ENCODE measurements at regions not wholly inside any gene's neighbourhood (a gene's known extent, or its start where the extent isn't known, plus 50 kb on each side); places are given as distances from the start of the nearest gene placed in this dataset.

GRCh38 chr6:34633785-34634184 lies 62.8 kb downstream of the ILRUN start (continued):
- TF ChIP-seq, protein P1, sequence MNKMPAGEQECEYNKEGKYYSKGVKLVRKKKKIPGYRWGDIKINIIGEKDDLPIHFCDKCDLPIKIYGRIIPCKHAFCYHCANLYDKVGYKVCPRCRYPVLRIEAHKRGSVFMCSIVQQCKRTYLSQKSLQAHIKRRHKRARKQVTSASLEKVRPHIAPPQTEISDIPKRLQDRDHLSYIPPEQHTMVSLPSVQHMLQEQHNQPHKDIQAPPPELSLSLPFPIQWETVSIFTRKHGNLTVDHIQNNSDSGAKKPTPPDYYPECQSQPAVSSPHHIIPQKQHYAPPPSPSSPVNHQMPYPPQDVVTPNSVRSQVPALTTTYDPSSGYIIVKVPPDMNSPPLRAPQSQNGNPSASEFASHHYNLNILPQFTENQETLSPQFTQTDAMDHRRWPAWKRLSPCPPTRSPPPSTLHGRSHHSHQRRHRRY (tag by site-specific recombination; IDR thresholded peaks at IDR 0.05) = no peak
- TF ChIP-seq ZNF664 (tag by site-specific recombination; IDR thresholded peaks at IDR 0.05) = no peak
- no peak for TF ChIP-seq ZNF518A (tag by site-specific recombination; conservative IDR thresholded peaks at IDR 0.05; ENCODE audit: low read depth)
- TF ChIP-seq SP7 (tag by site-specific recombination; IDR thresholded peaks at IDR 0.05) = no peak
- TF ChIP-seq ZNF473 (tag by site-specific recombination; IDR thresholded peaks at IDR 0.05) = no peak
- TF ChIP-seq ZBTB17 (tag by site-specific recombination; IDR thresholded peaks at IDR 0.05) = no peak
- no peak for TF ChIP-seq ZNF600 (tag by site-specific recombination; IDR thresholded peaks at IDR 0.05)
- no peak for TF ChIP-seq ZNF626 (tag by site-specific recombination; IDR thresholded peaks at IDR 0.05)
- no peak for TF ChIP-seq ZSCAN23 (tag by site-specific recombination; IDR thresholded peaks at IDR 0.05)

- no peak overlapping the region for H3K4me3 ChIP-seq (ENCODE audit: low read depth, low read length)
- H3K27ac ChIP-seq (ENCODE audit: extremely low read depth, low read depth, low read length) = no peak overlapping the region
- ChIA-PET CTCF (interaction anchor here (0.7 kb wide), 1 partner anchor 173 kb away, joined by 3 read pairs; no protein-coding TSS in a partner anchor), POLR2A (no interaction called here)
- no peak for TF ChIP-seq ZNF501 (tag by site-specific recombination; IDR thresholded peaks at IDR 0.05)
- no peak for TF ChIP-seq ZNF473 (tag by site-specific recombination; IDR thresholded peaks at IDR 0.05)
- H3K4me1 ChIP-seq (ENCODE audit: control insufficient read depth, insufficient read depth, low read length) = no peaks in the 10 kb centered on the region
- no peaks in the 10 kb centered on the region for H3K9me3 ChIP-seq (ENCODE audit: control insufficient read depth, insufficient read depth, low read depth, low read length)
- H3K36me3 ChIP-seq (ENCODE audit: control insufficient read depth in 2 of 2, insufficient read depth in 1 of 2, low read length in 2 of 2) = peaks cover 4% of the 10 kb centered on the region in 2 experiments; a peak in 2 of 3 replicates
These were observed 63.3 kb downstream of the ILRUN start for GRCh38 chr6:34633256-34633655.

DNA sequence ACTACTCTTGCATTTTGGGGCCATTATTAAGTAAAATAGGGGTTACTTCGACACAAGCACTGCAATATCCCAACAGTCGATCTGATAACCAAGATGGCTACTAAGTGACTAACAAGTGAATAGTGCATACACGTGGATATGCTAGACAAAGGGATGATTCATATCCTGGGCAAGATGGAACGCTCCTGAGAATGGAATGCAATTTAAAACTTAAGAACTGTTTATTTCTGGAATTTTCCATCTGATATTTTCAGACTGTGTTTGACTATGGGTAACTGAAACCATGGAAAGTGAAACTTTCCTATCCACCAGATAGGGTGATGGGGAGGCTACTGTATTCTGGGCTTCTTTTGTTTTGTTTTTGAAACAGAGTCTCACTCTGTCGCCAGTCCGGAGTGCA lies 66.5 kb downstream of the ILRUN start:
- TF ChIP-seq ZNF626 (tag by site-specific recombination; IDR thresholded peaks at IDR 0.05) = no peak
- TF ChIP-seq ZBTB20 (tag by site-specific recombination; IDR thresholded peaks at IDR 0.05) = no peak
- no peak for TF ChIP-seq MZF1 (tag by site-specific recombination; IDR thresholded peaks at IDR 0.05; ENCODE audit: borderline replicate concordance)
- no peak for TF ChIP-seq ZFP37 (tag by site-specific recombination; IDR thresholded peaks at IDR 0.05)
- no peak for TF ChIP-seq ZNF488 (tag by site-specific recombination; IDR thresholded peaks at IDR 0.05)
- no peak for TF ChIP-seq ZNF48 (tag by site-specific recombination; IDR thresholded peaks at IDR 0.05)
- TF ChIP-seq YY1 (tag by site-specific recombination; IDR thresholded peaks at IDR 0.05) = no peak
- no peak for TF ChIP-seq ZNF792 (tag by site-specific recombination; IDR thresholded peaks at IDR 0.05)
- no peak for TF ChIP-seq ZNF843 (tag by site-specific recombination; IDR thresholded peaks at IDR 0.05)
- no peak for TF ChIP-seq ZNF837 (tag by site-specific recombination; IDR thresholded peaks at IDR 0.05)
- TF ChIP-seq ZNF501 (tag by site-specific recombination; IDR thresholded peaks at IDR 0.05) = no peak
- TF ChIP-seq ZNF324 (tag by site-specific recombination; IDR thresholded peaks at IDR 0.05) = no peak
- TF ChIP-seq ZBTB7A (tag by site-specific recombination; IDR thresholded peaks at IDR 0.05; ENCODE audit: low read depth) = no peak
- no peak for TF ChIP-seq ZNF707 (tag by site-specific recombination; IDR thresholded peaks at IDR 0.05)
- H3K36me3 ChIP-seq (ENCODE audit: control insufficient read depth in 2 of 2, insufficient read depth in 1 of 2, low read length in 2 of 2) = no peaks in the 10 kb centered on the region; a peak in 1 of 3 replicates
- POLR2A ChIA-PET = no interaction called here
- CTCF ChIA-PET = no interaction called here
- no peaks in the 10 kb centered on the region for H3K9me3 ChIP-seq (ENCODE audit: control insufficient read depth, insufficient read depth, low read depth, low read length)
- H3K4me3 ChIP-seq (ENCODE audit: low read depth, low read length) = no peak overlapping the region
- no peaks in the 10 kb centered on the region for H3K4me1 ChIP-seq (ENCODE audit: control insufficient read depth, insufficient read depth, low read length)
- H3K27ac ChIP-seq (ENCODE audit: extremely low read depth, low read depth, low read length) = no peak overlapping the region
